ENCODE measurements at regions not wholly inside any gene's neighbourhood (a gene's known extent, or its start where the extent isn't known, plus 50 kb on each side); places are given as distances from the start of the nearest gene placed in this dataset.

DNA sequence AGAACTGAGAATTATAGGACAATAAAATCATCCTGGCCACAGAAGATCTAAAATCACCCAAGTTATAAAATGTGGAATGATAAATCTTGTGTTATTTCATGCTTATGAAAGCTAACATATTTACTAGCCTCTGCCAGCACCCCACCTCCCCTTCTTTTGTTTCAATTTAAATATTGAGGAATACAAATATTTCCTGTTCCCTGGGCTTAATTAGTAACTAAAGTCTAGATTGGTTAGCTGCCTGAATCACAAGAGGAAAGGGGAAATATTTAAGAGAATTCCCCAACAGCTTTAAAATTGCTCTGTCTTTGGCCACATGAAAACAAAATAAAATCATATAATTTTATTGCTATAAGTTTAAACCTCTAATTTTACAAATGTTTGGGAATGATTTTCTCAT, 287.0 kb downstream of the PRELID2 start:
- H3K4me1 Mint-ChIP-seq (ENCODE audit: low read depth, unreplicated experiment), result no peaks in the 10 kb centered on the region
- H3K27me3 Mint-ChIP-seq (ENCODE audit: low read depth, unreplicated experiment), result no peaks in the 10 kb centered on the region
- no peak overlapping the region for H3K4me3 Mint-ChIP-seq (ENCODE audit: unreplicated experiment)
- no peaks in the 10 kb centered on the region for H3K79me2 ChIP-seq (ENCODE audit: insufficient read depth, low read length)
- no peak overlapping the region for H3K4me2 ChIP-seq (ENCODE audit: low read length)
- no peaks in the 10 kb centered on the region for H3K36me3 ChIP-seq (ENCODE audit: insufficient read depth, low read length)
- no peaks in the 10 kb centered on the region for H4K20me1 ChIP-seq (ENCODE audit: insufficient read depth, low read length)
- H3K4me1 ChIP-seq (ENCODE audit: insufficient read depth, low read length), result no peaks in the 10 kb centered on the region
- no peak for DNase-seq (ENCODE audit: low read depth)
- no peaks in the 10 kb centered on the region for H3K27me3 ChIP-seq (ENCODE audit: insufficient read depth, low read length)
- no peak overlapping the region for H3K27ac ChIP-seq (ENCODE audit: low read depth, low read length)
- H3K27ac Mint-ChIP-seq (ENCODE audit: unreplicated experiment), result peak overlapping the region; percentile 59
- no peaks in the 10 kb centered on the region for H3K36me3 Mint-ChIP-seq (ENCODE audit: low read depth, unreplicated experiment)
- no peak for FAIRE-seq
- no peak overlapping the region for H2AFZ ChIP-seq (ENCODE audit: low read depth, low read length)
- H3K9ac ChIP-seq (ENCODE audit: low read length), result no peak overlapping the region
- no peak for TF ChIP-seq EZH2 (IDR thresholded peaks at IDR 0.05; ENCODE audit: insufficient read depth, low read length)
- TF ChIP-seq, protein P1, sequence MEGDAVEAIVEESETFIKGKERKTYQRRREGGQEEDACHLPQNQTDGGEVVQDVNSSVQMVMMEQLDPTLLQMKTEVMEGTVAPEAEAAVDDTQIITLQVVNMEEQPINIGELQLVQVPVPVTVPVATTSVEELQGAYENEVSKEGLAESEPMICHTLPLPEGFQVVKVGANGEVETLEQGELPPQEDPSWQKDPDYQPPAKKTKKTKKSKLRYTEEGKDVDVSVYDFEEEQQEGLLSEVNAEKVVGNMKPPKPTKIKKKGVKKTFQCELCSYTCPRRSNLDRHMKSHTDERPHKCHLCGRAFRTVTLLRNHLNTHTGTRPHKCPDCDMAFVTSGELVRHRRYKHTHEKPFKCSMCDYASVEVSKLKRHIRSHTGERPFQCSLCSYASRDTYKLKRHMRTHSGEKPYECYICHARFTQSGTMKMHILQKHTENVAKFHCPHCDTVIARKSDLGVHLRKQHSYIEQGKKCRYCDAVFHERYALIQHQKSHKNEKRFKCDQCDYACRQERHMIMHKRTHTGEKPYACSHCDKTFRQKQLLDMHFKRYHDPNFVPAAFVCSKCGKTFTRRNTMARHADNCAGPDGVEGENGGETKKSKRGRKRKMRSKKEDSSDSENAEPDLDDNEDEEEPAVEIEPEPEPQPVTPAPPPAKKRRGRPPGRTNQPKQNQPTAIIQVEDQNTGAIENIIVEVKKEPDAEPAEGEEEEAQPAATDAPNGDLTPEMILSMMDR (IDR thresholded peaks at IDR 0.05; ENCODE audit: insufficient read depth, low read depth, low read length), result no peak
- no peaks in the 10 kb centered on the region for H3K9me3 ChIP-seq (ENCODE audit: insufficient read depth, low read depth, low read length)
- H3K4me3 ChIP-seq (ENCODE audit: insufficient read depth, low read depth, low read length), result no peak overlapping the region
- H3K9me3 Mint-ChIP-seq (ENCODE audit: unreplicated experiment), result peaks cover 6% of the 10 kb centered on the region

DNA sequence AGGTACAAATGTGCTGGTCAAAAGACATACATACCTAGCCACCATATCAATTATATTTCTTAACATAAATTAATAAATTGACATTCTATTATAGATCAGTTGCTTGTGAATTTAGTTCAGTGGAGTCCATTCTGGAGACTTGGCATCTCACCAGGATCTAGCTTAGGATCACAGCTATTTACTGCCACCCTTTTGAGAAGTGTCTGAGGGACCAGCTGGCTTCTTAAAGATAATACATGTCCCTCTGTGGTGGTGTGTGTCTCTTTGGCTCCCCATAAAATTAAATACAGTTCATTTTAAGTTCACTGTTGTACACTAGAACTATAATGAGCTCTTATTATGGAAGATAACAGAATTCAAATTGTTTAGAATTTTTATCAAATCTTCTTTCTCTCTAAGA, 290.7 kb downstream of the PRELID2 start:
- no peak overlapping the region for H3K4me3 Mint-ChIP-seq (ENCODE audit: unreplicated experiment)
- no peaks in the 10 kb centered on the region for H3K27me3 Mint-ChIP-seq (ENCODE audit: low read depth, unreplicated experiment)
- no peaks in the 10 kb centered on the region for H3K9me3 ChIP-seq (ENCODE audit: insufficient read depth, low read depth, low read length)
- no peak overlapping the region for H3K27ac ChIP-seq (ENCODE audit: low read depth, low read length)
- H3K9ac ChIP-seq (ENCODE audit: low read length), result no peak overlapping the region
- no peaks in the 10 kb centered on the region for H3K4me1 ChIP-seq (ENCODE audit: insufficient read depth, low read length)
- no peak for DNase-seq (ENCODE audit: low read depth)
- no peaks in the 10 kb centered on the region for H3K36me3 Mint-ChIP-seq (ENCODE audit: low read depth, unreplicated experiment)
- no peak overlapping the region for H2AFZ ChIP-seq (ENCODE audit: low read depth, low read length)
- FAIRE-seq, result no peak
- no peaks in the 10 kb centered on the region for H3K36me3 ChIP-seq (ENCODE audit: insufficient read depth, low read length)
- no peaks in the 10 kb centered on the region for H3K4me1 Mint-ChIP-seq (ENCODE audit: low read depth, unreplicated experiment)
- TF ChIP-seq, protein P1 (IDR thresholded peaks at IDR 0.05; ENCODE audit: insufficient read depth, low read depth, low read length), result no peak
- no peak for TF ChIP-seq EZH2 (IDR thresholded peaks at IDR 0.05; ENCODE audit: insufficient read depth, low read length)
- H3K27me3 ChIP-seq (ENCODE audit: insufficient read depth, low read length), result no peaks in the 10 kb centered on the region
- H3K4me2 ChIP-seq (ENCODE audit: low read length), result no peak overlapping the region
- no peaks in the 10 kb centered on the region for H3K79me2 ChIP-seq (ENCODE audit: insufficient read depth, low read length)
- peaks cover 3% of the 10 kb centered on the region for H3K9me3 Mint-ChIP-seq (ENCODE audit: unreplicated experiment)
- no peak overlapping the region for H3K4me3 ChIP-seq (ENCODE audit: insufficient read depth, low read depth, low read length)
- no peak overlapping the region for H3K27ac Mint-ChIP-seq (ENCODE audit: unreplicated experiment)
- no peaks in the 10 kb centered on the region for H4K20me1 ChIP-seq (ENCODE audit: insufficient read depth, low read length)

DNA sequence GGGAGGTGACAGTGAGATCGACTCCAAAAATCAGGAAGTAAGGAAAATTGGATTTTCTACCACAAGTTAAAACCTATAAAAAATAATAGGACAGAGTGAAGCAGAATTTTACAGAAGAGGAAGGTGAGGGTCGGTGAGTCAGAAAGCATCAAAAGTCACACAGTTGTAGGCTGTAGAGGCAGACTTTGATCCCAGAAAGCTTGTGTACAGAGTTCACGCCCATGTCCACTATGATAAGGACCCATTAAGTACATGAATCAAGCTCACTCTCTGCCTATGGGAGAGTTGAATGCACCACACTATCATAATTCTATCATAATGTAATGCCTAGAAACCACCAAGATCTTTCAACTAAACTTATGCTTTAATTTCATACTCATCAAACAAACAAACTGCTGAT, 291.2 kb downstream of the PRELID2 start:
- TF ChIP-seq, protein P1 (IDR thresholded peaks at IDR 0.05; ENCODE audit: insufficient read depth, low read depth, low read length), result no peak
- no peak for TF ChIP-seq EZH2 (IDR thresholded peaks at IDR 0.05; ENCODE audit: insufficient read depth, low read length)
- no peak for FAIRE-seq
- H3K27me3 Mint-ChIP-seq (ENCODE audit: low read depth, unreplicated experiment), result no peaks in the 10 kb centered on the region

More for the DNA sequence above, 291.2 kb downstream of the PRELID2 start:
- Histone ChIP-seq H3K9me3 (ENCODE audit: insufficient read depth, low read depth, low read length) (no peaks in the 10 kb centered on the region), H3K9ac (ENCODE audit: low read length) (no peak overlapping the region), H3K36me3 (ENCODE audit: insufficient read depth, low read length) (no peaks in the 10 kb centered on the region), H4K20me1 (ENCODE audit: insufficient read depth, low read length) (no peaks in the 10 kb centered on the region), H3K4me2 (ENCODE audit: low read length) (no peak overlapping the region), H3K79me2 (ENCODE audit: insufficient read depth, low read length) (no peaks in the 10 kb centered on the region), H3K27me3 (ENCODE audit: insufficient read depth, low read length) (no peaks in the 10 kb centered on the region), H3K4me3 (ENCODE audit: insufficient read depth, low read depth, low read length) (no peak overlapping the region), H3K4me1 (ENCODE audit: insufficient read depth, low read length) (no peaks in the 10 kb centered on the region), H2AFZ (ENCODE audit: low read depth, low read length) (no peak overlapping the region), H3K27ac (ENCODE audit: low read depth, low read length) (no peak overlapping the region)
- peaks cover 3% of the 10 kb centered on the region for H3K9me3 Mint-ChIP-seq (ENCODE audit: unreplicated experiment)
- no peaks in the 10 kb centered on the region for H3K36me3 Mint-ChIP-seq (ENCODE audit: low read depth, unreplicated experiment)
- no peak overlapping the region for H3K4me3 Mint-ChIP-seq (ENCODE audit: unreplicated experiment)
- DNase-seq (ENCODE audit: low read depth), result no peak
- no peaks in the 10 kb centered on the region for H3K4me1 Mint-ChIP-seq (ENCODE audit: low read depth, unreplicated experiment)
- no peak overlapping the region for H3K27ac Mint-ChIP-seq (ENCODE audit: unreplicated experiment)

Data from astrocyte (in vitro differentiated cells and primary cell).